ENCODE measurements at regions not wholly inside any gene's neighbourhood (a gene's known extent, or its start where the extent isn't known, plus 50 kb on each side); places are given as distances from the start of the nearest gene placed in this dataset.

DNA sequence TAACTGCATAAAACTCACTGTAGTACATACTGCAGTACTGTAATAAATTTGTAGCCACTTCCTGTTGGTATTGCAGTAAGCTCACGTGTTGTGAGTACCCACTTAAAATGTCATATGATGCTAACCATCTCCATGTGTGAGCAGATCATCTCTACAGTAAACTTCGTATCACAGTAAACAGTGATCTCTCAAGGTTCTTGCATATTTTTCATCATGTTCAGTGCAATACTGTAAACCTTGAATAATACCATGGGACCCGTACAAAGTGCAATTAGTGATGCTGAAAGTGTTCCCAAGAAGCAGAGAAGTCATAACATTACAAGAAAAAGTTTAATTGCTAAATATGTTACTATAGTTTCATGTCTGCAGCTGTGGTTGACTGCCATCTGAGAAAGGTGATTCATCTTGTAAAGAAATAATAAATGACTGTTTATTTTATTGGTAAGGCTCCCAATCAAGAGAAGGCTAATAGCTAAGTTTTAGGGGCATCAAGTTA, 253.8 kb upstream of the POU5F2 start:
- no peak for TF ChIP-seq CTCF (conservative IDR thresholded peaks at IDR 0.05 in 1 of 2, IDR thresholded peaks at IDR 0.05 in 1 of 2; ENCODE audit: extremely low read depth in 1 of 2, insufficient read depth in 1 of 2, low read depth in 1 of 2, low read length in 2 of 2)
- no peak for TF ChIP-seq EZH2 (IDR thresholded peaks at IDR 0.05; ENCODE audit: borderline replicate concordance, low read length)

Measured in mammary epithelial cell (primary cell).